SK-N-SH (cell line): ENCODE measurements at regions not wholly inside any gene's neighbourhood (a gene's known extent, or its start where the extent isn't known, plus 50 kb on each side); places are given as distances from the start of the nearest gene placed in this dataset.
A peak's percentile ranks its signal among the peaks of the same experiment; 100 is the strongest.

ENCODE experiments used
- CTCF ChIA-PET: fragments of 300-600, 350-600 bp; formaldehyde crosslinking; extraction: SDS; loops from one replicate; lab custom pipeline; 2021; lab: Yijun Ruan, JAX
- POLR2A ChIA-PET: fragments of 350-600 bp; sonication (Branson Sonifier 250); formaldehyde crosslinking; extraction: SDS; loops from one replicate; lab custom pipeline; 2020; ENCODE audit warnings: antibody characterized with exemption, inconsistent platforms; lab: Yijun Ruan, JAX
- DNase-seq: peaks from one replicate; pipeline ENCODE4 v3.0.0; 2012
- H2AFZ ChIP-seq: fragments of 200-600 bp; sonication (generic); 2 replicates; pipeline ENCODE4 v1.8.1; 2016; ENCODE audit warnings: antibody characterized with exemption, mild to moderate bottlenecking, low read depth
- H3F3A ChIP-seq: fragments of 200-600 bp; sonication (generic); replicated peaks from 2 replicates; pipeline ENCODE3; 2016; ENCODE audit warnings: antibody characterized with exemption, mild to moderate bottlenecking; ENCODE audit not compliant: insufficient read depth
- H3K27ac ChIP-seq, 2 experiments: fragments of 200-500 bp in 1 of 2; fragments of 200-600 bp in 1 of 2; sonication (Bioruptor generic) in 1 of 2; sonication (generic), shearing (Covaris generic) in 1 of 2; 2 replicates each; pipeline versions ENCODE4 v1.5.1 to v1.6.1; 2014 to 2016; ENCODE audit warnings: low read depth in 2 of 2, inconsistent platforms in 1 of 2, low read length in 1 of 2, mild to moderate bottlenecking in 1 of 2, mixed read lengths in 1 of 2
- H3K27me3 ChIP-seq: fragments of 200-600 bp; sonication (generic), shearing (Covaris generic); 2 replicates; pipeline ENCODE4 v1.6.1; 2016; ENCODE audit warnings: mixed run types; ENCODE audit not compliant: insufficient read depth
- H3K36me3 ChIP-seq, 2 experiments: fragments of 200-500 bp in 1 of 2; fragments of 200-600 bp in 1 of 2; sonication (Bioruptor generic) in 1 of 2; sonication (generic) in 1 of 2; replicated peaks in 1 of 2; 2 replicates each; pipeline versions ENCODE3 to v1.5.1; 2014 to 2016; ENCODE audit warnings: low read length in 1 of 2, mild to moderate bottlenecking in 1 of 2; ENCODE audit not compliant: insufficient read depth in 2 of 2, control insufficient read depth in 1 of 2
- H3K4me1 ChIP-seq, 2 experiments: fragments of 200-500 bp in 1 of 2; fragments of 200-600 bp in 1 of 2; sonication (Bioruptor generic) in 1 of 2; sonication (generic), shearing (Covaris generic) in 1 of 2; 2 replicates each; pipeline versions ENCODE4 v1.5.1 to v1.6.1; 2014 to 2016; ENCODE audit warnings: low read depth in 1 of 2, low read length in 1 of 2, mixed run types in 1 of 2; ENCODE audit not compliant: insufficient read depth in 2 of 2, control insufficient read depth in 1 of 2
- H3K4me2 ChIP-seq: fragments of 200-600 bp; sonication (generic), shearing (Covaris generic); 2 replicates; pipeline ENCODE4 v1.6.1; 2017; ENCODE audit warnings: mixed run types
- H3K4me3 ChIP-seq, 2 experiments: fragments of 200-500 bp in 1 of 2; fragments of 200-600 bp in 1 of 2; sonication (Bioruptor generic) in 1 of 2; sonication (generic), shearing (Covaris generic) in 1 of 2; 2 replicates each; pipeline versions ENCODE4 v1.5.1 to v1.8.1; 2014 to 2016; ENCODE audit warnings: low read depth in 2 of 2, inconsistent platforms in 1 of 2, low read length in 1 of 2, mild to moderate bottlenecking in 1 of 2, mixed read lengths in 1 of 2, moderate library complexity in 1 of 2
- H3K79me2 ChIP-seq: fragments of 200-600 bp; sonication (generic); 2 replicates; pipeline ENCODE4 v1.8.1; 2017; ENCODE audit warnings: mild to moderate bottlenecking; ENCODE audit not compliant: insufficient read depth
- H3K9ac ChIP-seq: fragments of 200-600 bp; sonication (generic); 2 replicates; pipeline ENCODE4 v1.6.1; 2017; ENCODE audit warnings: mixed run types
- H3K9me2 ChIP-seq: fragments of 200-600 bp; sonication (generic); 2 replicates; pipeline ENCODE4 v1.6.1; 2017; ENCODE audit warnings: mixed run types
- H3K9me3 ChIP-seq: fragments of 200-600 bp; sonication (generic); 2 replicates; pipeline ENCODE4 v1.6.1; 2017; ENCODE audit warnings: mixed run types, mild to moderate bottlenecking, moderate library complexity
- H4K20me1 ChIP-seq: fragments of 200-600 bp; sonication (generic); 2 replicates; pipeline ENCODE4 v1.6.1; 2017; ENCODE audit warnings: mild to moderate bottlenecking, mixed run types; ENCODE audit not compliant: insufficient read depth
- ELF1 ChIP-seq: IDR thresholded peaks from 2 replicates; pipeline ENCODE4 v1.4.0; 2012
- EP300 ChIP-seq, 2 experiments: IDR thresholded peaks; 2 replicates each; pipeline versions ENCODE4 v1.4.0 to v1.6.1; 2012; ENCODE audit warnings: borderline replicate concordance in 1 of 2, low read depth in 1 of 2, low read length in 1 of 2
- FOXJ3 ChIP-seq: sonication (generic); formaldehyde crosslinking; IDR thresholded peaks from 2 replicates; pipeline ENCODE4 v1.5.1; 2020; ENCODE audit warnings: mild to moderate bottlenecking, missing genetic modification reagents
- FOXM1 ChIP-seq: IDR thresholded peaks from 2 replicates; pipeline ENCODE4 v1.4.0; 2012; ENCODE audit warnings: low read depth, mild to moderate bottlenecking
- JUND ChIP-seq: IDR thresholded peaks from 2 replicates; pipeline ENCODE4 v1.4.0; 2012
- MEF2A ChIP-seq: IDR thresholded peaks from 2 replicates; pipeline ENCODE4 v1.4.0; 2012; ENCODE audit warnings: low read depth, borderline replicate concordance
- NFIC ChIP-seq: IDR thresholded peaks from 2 replicates; pipeline ENCODE4 v1.4.0; 2012; ENCODE audit warnings: borderline replicate concordance
- NRF1 ChIP-seq: IDR thresholded peaks from 2 replicates; pipeline ENCODE4 v1.6.1; 2012; ENCODE audit warnings: low read depth, mild to moderate bottlenecking, low read length
- POLR2AphosphoS5 ChIP-seq: IDR thresholded peaks from 2 replicates; pipeline ENCODE4 v1.6.1; 2012; ENCODE audit warnings: low read depth, low read length
- RAD21 ChIP-seq: IDR thresholded peaks from 2 replicates; pipeline ENCODE4 v1.6.1; 2012; ENCODE audit warnings: mild to moderate bottlenecking, low read length
- RCOR1 ChIP-seq: fragments of 150-350 bp; IDR thresholded peaks from 2 replicates; pipeline ENCODE4 v1.6.1; 2017; ENCODE audit warnings: antibody characterized with exemption, low read length
- SIN3A ChIP-seq: IDR thresholded peaks from 2 replicates; pipeline ENCODE4 v1.6.1; 2012; ENCODE audit warnings: low read depth, mild to moderate bottlenecking, low read length, moderate library complexity, borderline replicate concordance
- SMC3 ChIP-seq: IDR thresholded peaks from 2 replicates; pipeline ENCODE4 v1.6.1; 2012; ENCODE audit warnings: low read depth, low read length, improper control_type of control experiment
- TAF1 ChIP-seq: IDR thresholded peaks from 2 replicates; pipeline ENCODE4 v1.6.1; 2012; ENCODE audit warnings: low read depth, mild to moderate bottlenecking, low read length, moderate library complexity, borderline replicate concordance
- TCF12 ChIP-seq: IDR thresholded peaks from 2 replicates; pipeline ENCODE4 v1.4.0; 2012
- TEAD4 ChIP-seq: IDR thresholded peaks from 2 replicates; pipeline ENCODE4 v1.4.0; 2012; ENCODE audit warnings: mild to moderate bottlenecking, borderline replicate concordance; ENCODE audit not compliant: insufficient read depth
- WGBS: methylation state at CpG from one replicate; pipeline ENCODE4 v1.1.6; 2017; ENCODE audit warnings: low lambda C conversion rate; 5-methylcytosine and 5-hydroxymethylcytosine counted together
- TF ChIP-seq, protein P1 (sequence below): IDR thresholded peaks from 2 replicates; pipeline ENCODE4 v1.6.1; 2012; ENCODE audit warnings: mild to moderate bottlenecking, low read depth, low read length, moderate library complexity
- TF ChIP-seq, protein P2 (sequence below): IDR thresholded peaks from 2 replicates; pipeline ENCODE4 v1.4.0; 2012; ENCODE audit warnings: low read depth
- TF ChIP-seq, protein P3 (sequence below): fragments of 150-350 bp; IDR thresholded peaks from 2 replicates; pipeline ENCODE4 v1.6.1; 2016; ENCODE audit warnings: mild to moderate bottlenecking, low read depth, low read length
- TF ChIP-seq, protein P4 (sequence below): IDR thresholded peaks from 2 replicates; pipeline ENCODE4 v1.4.0; 2012; ENCODE audit warnings: low read depth, borderline replicate concordance
- TF ChIP-seq, protein P5 (sequence below): fragments of 150-350 bp; IDR thresholded peaks from 2 replicates; pipeline ENCODE4 v1.6.1; 2017; ENCODE audit warnings: antibody characterized with exemption, low read length, low read depth, borderline replicate concordance
- TF ChIP-seq, protein P6 (sequence below): fragments of 200-600 bp; sonication (generic); IDR thresholded peaks from 2 replicates; pipeline ENCODE4 v1.6.1; 2017; ENCODE audit warnings: antibody characterized with exemption, mild to moderate bottlenecking, moderate library complexity

DNA sequence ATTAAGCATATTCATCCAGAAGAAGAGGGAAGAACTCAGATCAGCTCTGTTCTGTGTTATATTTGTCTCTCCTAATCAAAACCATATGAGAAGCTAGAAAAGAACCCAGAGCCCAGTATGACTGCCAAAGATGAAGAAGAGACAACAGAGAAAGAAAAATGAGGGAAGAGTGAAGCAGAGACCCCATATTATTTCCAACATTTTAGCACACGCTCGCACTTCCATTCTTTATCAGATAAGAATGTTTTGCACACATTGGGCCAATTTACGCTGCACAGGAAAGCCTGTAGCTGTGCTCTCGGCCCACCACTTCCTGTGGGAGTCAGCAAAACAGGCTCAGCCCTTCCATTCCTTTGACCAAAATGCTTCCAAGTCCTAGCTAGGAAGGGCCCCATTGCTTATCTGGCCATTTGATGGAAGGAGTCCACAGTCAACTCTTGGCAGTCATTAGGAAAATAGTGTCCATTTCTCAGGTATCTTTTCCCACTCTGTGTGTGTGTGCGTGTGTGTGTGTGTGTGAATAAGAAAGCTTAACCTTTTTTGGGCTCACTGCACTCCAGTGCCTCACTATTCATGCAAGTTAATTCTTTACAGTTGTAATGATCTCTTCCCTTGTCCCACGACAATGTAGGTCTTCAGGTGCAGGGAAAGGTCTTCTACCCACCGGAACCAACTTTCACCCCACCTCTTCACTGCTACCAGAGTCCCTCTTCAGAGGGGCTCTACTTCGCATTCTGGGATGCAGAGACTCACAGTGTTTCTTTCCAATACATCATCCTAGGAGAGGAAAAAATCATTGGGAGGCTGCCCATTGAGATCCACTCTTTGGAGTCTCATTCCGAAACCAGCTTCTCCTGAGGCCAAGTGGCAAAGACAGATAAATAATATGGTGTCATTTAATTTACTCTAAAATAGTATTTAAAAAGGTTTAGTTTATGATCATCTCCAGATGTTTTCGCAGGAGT lies 237.5 kb downstream of the COG6 start:
- peaks cover 18 to 33% of the 10 kb centered on the region in 2 experiments for H3K4me1 ChIP-seq
- H3K27ac ChIP-seq = peak overlapping the region; percentile 62 to 83
- no peaks in the 10 kb centered on the region for H3K79me2 ChIP-seq
- no peaks in the 10 kb centered on the region for H3K36me3 ChIP-seq
- peak overlapping the region; percentile 43; the same call in 1 of the 2 replicates for H2AFZ ChIP-seq
- peak; percentile 35 for DNase-seq
- no peaks in the 10 kb centered on the region for H3K27me3 ChIP-seq
- WGBS = 42% methylated on average over 10 of the region's 10 CpGs
- H3K9me2 ChIP-seq = no peaks in the 10 kb centered on the region
- H3K4me3 ChIP-seq = no peak overlapping the region
- H3K4me2 ChIP-seq = peak overlapping the region; percentile 39
- ChIA-PET CTCF (interaction anchor here (0.6 to 5.0 kb wide), 3 partner anchors 38 to 385 kb away, joined by 3 to 23 read pairs (median 4); no protein-coding TSS in a partner anchor), POLR2A (no interaction called here)
- H3F3A ChIP-seq = no peaks in the 10 kb centered on the region
- no peak overlapping the region; the same call in 1 of the 2 replicates for H3K9ac ChIP-seq
- H3K9me3 ChIP-seq = no peaks in the 10 kb centered on the region
- H4K20me1 ChIP-seq = no peaks in the 10 kb centered on the region
- TF ChIP-seq MEF2A = no peak
- TF ChIP-seq SMC3 = no peak
- TF ChIP-seq SIN3A = no peak
- peak; percentile 67; the same call in 1 of the 2 replicates for TF ChIP-seq FOXM1
- TF ChIP-seq, protein P1, sequence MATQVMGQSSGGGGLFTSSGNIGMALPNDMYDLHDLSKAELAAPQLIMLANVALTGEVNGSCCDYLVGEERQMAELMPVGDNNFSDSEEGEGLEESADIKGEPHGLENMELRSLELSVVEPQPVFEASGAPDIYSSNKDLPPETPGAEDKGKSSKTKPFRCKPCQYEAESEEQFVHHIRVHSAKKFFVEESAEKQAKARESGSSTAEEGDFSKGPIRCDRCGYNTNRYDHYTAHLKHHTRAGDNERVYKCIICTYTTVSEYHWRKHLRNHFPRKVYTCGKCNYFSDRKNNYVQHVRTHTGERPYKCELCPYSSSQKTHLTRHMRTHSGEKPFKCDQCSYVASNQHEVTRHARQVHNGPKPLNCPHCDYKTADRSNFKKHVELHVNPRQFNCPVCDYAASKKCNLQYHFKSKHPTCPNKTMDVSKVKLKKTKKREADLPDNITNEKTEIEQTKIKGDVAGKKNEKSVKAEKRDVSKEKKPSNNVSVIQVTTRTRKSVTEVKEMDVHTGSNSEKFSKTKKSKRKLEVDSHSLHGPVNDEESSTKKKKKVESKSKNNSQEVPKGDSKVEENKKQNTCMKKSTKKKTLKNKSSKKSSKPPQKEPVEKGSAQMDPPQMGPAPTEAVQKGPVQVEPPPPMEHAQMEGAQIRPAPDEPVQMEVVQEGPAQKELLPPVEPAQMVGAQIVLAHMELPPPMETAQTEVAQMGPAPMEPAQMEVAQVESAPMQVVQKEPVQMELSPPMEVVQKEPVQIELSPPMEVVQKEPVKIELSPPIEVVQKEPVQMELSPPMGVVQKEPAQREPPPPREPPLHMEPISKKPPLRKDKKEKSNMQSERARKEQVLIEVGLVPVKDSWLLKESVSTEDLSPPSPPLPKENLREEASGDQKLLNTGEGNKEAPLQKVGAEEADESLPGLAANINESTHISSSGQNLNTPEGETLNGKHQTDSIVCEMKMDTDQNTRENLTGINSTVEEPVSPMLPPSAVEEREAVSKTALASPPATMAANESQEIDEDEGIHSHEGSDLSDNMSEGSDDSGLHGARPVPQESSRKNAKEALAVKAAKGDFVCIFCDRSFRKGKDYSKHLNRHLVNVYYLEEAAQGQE = no peak
- TF ChIP-seq, protein P2, sequence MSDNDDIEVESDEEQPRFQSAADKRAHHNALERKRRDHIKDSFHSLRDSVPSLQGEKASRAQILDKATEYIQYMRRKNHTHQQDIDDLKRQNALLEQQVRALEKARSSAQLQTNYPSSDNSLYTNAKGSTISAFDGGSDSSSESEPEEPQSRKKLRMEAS = no peak
- TF ChIP-seq, protein P3, sequence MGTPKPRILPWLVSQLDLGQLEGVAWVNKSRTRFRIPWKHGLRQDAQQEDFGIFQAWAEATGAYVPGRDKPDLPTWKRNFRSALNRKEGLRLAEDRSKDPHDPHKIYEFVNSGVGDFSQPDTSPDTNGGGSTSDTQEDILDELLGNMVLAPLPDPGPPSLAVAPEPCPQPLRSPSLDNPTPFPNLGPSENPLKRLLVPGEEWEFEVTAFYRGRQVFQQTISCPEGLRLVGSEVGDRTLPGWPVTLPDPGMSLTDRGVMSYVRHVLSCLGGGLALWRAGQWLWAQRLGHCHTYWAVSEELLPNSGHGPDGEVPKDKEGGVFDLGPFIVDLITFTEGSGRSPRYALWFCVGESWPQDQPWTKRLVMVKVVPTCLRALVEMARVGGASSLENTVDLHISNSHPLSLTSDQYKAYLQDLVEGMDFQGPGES = no peak
- TF ChIP-seq ELF1 = no peak
- TF ChIP-seq, protein P4, sequence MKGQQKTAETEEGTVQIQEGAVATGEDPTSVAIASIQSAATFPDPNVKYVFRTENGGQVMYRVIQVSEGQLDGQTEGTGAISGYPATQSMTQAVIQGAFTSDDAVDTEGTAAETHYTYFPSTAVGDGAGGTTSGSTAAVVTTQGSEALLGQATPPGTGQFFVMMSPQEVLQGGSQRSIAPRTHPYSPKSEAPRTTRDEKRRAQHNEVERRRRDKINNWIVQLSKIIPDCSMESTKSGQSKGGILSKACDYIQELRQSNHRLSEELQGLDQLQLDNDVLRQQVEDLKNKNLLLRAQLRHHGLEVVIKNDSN = no peak
- TF ChIP-seq TAF1 = no peak
- TF ChIP-seq RCOR1 = peak; percentile 59
- TF ChIP-seq TEAD4 = peak; percentile 67
- TF ChIP-seq JUND = peak; percentile 33; the same call in 1 of the 2 replicates
- no peak for TF ChIP-seq NRF1
- TF ChIP-seq EP300 (IDR thresholded peaks at IDR 0.05; ENCODE audit: borderline replicate concordance in 1 of 2, low read depth in 1 of 2, low read length in 1 of 2) = peak; percentile 48 to 60
- peak; percentile 61; the same call in 1 of the 2 replicates for TF ChIP-seq POLR2AphosphoS5
- TF ChIP-seq NFIC = peak; percentile 70; the same call in 1 of the 2 replicates
- no peak for TF ChIP-seq FOXJ3 (CRISPR knock-in tag)
- no peak for TF ChIP-seq RAD21
- TF ChIP-seq, protein P5, sequence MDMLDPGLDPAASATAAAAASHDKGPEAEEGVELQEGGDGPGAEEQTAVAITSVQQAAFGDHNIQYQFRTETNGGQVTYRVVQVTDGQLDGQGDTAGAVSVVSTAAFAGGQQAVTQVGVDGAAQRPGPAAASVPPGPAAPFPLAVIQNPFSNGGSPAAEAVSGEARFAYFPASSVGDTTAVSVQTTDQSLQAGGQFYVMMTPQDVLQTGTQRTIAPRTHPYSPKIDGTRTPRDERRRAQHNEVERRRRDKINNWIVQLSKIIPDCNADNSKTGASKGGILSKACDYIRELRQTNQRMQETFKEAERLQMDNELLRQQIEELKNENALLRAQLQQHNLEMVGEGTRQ = no peak
- TF ChIP-seq TCF12 = peak; percentile 98
- TF ChIP-seq, protein P6, sequence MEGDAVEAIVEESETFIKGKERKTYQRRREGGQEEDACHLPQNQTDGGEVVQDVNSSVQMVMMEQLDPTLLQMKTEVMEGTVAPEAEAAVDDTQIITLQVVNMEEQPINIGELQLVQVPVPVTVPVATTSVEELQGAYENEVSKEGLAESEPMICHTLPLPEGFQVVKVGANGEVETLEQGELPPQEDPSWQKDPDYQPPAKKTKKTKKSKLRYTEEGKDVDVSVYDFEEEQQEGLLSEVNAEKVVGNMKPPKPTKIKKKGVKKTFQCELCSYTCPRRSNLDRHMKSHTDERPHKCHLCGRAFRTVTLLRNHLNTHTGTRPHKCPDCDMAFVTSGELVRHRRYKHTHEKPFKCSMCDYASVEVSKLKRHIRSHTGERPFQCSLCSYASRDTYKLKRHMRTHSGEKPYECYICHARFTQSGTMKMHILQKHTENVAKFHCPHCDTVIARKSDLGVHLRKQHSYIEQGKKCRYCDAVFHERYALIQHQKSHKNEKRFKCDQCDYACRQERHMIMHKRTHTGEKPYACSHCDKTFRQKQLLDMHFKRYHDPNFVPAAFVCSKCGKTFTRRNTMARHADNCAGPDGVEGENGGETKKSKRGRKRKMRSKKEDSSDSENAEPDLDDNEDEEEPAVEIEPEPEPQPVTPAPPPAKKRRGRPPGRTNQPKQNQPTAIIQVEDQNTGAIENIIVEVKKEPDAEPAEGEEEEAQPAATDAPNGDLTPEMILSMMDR = no peak
